CD8-positive, alpha-beta memory T cell (primary cell): ENCODE measurements at regions not wholly inside any gene's neighbourhood (a gene's known extent, or its start where the extent isn't known, plus 50 kb on each side); places are given as distances from the start of the nearest gene placed in this dataset.

Experiments used
- CTCF ChIA-PET: fragments of 350-600 bp; sonication (Branson Sonifier 250); formaldehyde crosslinking; loops from one replicate; lab custom pipeline; 2021; ENCODE audit warnings: antibody characterized with exemption; lab: Charles Lee
- POLR2A ChIA-PET: fragments of 350-600 bp; sonication (Branson Sonifier 250); formaldehyde crosslinking; loops from one replicate; lab custom pipeline; 2021; ENCODE audit warnings: antibody characterized with exemption; lab: Charles Lee
- DNase-seq, 5 donors: peaks; one replicate each; pipeline versions ENCODE4 v3.0.0 to v3.0.0-alpha.2; 2020 to 2022; ENCODE audit warnings: mixed read lengths in 1 of 5
- H3K27ac ChIP-seq: one replicate; pipeline ENCODE4 v1.7.0; 2013; ENCODE audit warnings: low read depth, mild to moderate bottlenecking, low read length, moderate library complexity
- H3K27me3 ChIP-seq: 2 replicates; pipeline ENCODE4 v1.7.0; 2013; ENCODE audit warnings: low read length, mild to moderate bottlenecking; ENCODE audit not compliant: insufficient read depth, poor library complexity, severe bottlenecking
- H3K36me3 ChIP-seq: 2 replicates; pipeline ENCODE4 v1.7.0; 2013; ENCODE audit warnings: mild to moderate bottlenecking, low read length, moderate library complexity; ENCODE audit not compliant: insufficient read depth
- H3K4me1 ChIP-seq: 2 replicates; pipeline ENCODE4 v1.7.0; 2013; ENCODE audit warnings: mild to moderate bottlenecking, low read length, moderate library complexity; ENCODE audit not compliant: insufficient read depth
- H3K4me3 ChIP-seq: 2 replicates; pipeline ENCODE4 v1.7.0; 2013; ENCODE audit warnings: mild to moderate bottlenecking, low read length
- H3K9me3 ChIP-seq: 2 replicates; pipeline ENCODE4 v1.7.0; 2013; ENCODE audit warnings: mild to moderate bottlenecking, low read length
- H3K27ac Mint-ChIP-seq, 8 donors: one replicate each; pipeline ENCODE4 v1.8.0; 2020 to 2021; ENCODE audit warnings: mixed read lengths in 8 of 8, mild to moderate bottlenecking in 6 of 8, inconsistent platforms in 3 of 8, moderate library complexity in 3 of 8
- H3K27me3 Mint-ChIP-seq, 2 donors: one replicate each; pipeline ENCODE4 v1.8.0; 2020 to 2021; ENCODE audit warnings: mixed read lengths in 2 of 2, mild to moderate bottlenecking in 1 of 2, moderate library complexity in 1 of 2
- H3K36me3 Mint-ChIP-seq, 3 donors: one replicate each; pipeline ENCODE4 v1.8.0; 2020 to 2021; ENCODE audit warnings: mixed read lengths in 3 of 3, inconsistent platforms in 1 of 3, mild to moderate bottlenecking in 1 of 3
- H3K4me1 Mint-ChIP-seq, 3 donors: one replicate each; pipeline ENCODE4 v1.8.0; 2020 to 2021; ENCODE audit warnings: mixed read lengths in 3 of 3, inconsistent platforms in 1 of 3, mild to moderate bottlenecking in 1 of 3
- H3K4me3 Mint-ChIP-seq, 7 donors: one replicate each; pipeline ENCODE4 v1.8.0; 2020 to 2021; ENCODE audit warnings: mixed read lengths in 7 of 7, mild to moderate bottlenecking in 6 of 7, moderate library complexity in 4 of 7, inconsistent platforms in 2 of 7
- H3K9me3 Mint-ChIP-seq, 5 donors: one replicate each; pipeline ENCODE4 v1.8.0; 2020 to 2022; ENCODE audit warnings: mixed read lengths in 5 of 5, mild to moderate bottlenecking in 3 of 5, moderate library complexity in 2 of 5, inconsistent platforms in 1 of 5

DNA sequence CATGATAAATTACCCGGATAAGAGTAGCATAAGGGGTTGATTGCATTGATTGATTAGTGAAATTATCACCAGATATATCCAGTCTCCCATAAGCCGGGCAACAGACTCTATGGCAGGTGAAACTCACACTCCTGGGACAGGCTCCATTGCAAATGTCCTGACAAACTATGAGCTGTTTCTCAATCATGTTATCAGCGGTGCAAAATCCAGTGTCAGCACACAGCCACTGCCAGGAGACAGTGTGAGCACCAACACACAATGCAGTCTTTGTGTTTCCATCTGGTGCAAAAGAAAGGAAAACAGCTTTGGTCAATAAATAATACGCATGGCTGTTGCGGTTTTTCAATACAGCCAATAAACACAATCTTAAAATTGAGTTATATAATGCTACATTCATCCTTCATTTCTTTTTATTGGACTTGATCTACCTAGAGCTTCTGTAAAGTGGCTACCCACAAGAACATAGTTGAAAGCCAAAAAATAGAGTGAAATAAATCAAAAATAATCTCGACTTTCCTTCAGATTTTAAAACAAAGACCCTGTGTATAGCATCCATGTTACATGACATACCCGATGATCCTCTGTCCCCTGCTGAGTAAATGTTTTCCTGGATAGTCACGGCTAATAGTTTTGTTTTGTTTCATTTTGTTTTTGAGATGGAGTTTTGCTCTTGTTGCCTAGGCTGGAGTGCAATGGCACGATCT is 64.3 kb upstream of the AFDN start:
- H3K9me3 Mint-ChIP-seq, result peaks cover 0 to 2% (median 0%) of the 10 kb centered on the region in 5 donors
- DNase-seq, result no peak
- no peak overlapping the region for H3K4me3 Mint-ChIP-seq
- Histone ChIP-seq H3K4me3 (no peak overlapping the region), H3K9me3 (no peaks in the 10 kb centered on the region), H3K27ac (no peak overlapping the region), H3K36me3 (no peaks in the 10 kb centered on the region), H3K4me1 (no peaks in the 10 kb centered on the region), H3K27me3 (no peaks in the 10 kb centered on the region)
- no peaks in the 10 kb centered on the region for H3K36me3 Mint-ChIP-seq
- H3K27me3 Mint-ChIP-seq, result peaks cover 3 to 5% of the 10 kb centered on the region in 2 donors
- POLR2A ChIA-PET, result no interaction called here
- CTCF ChIA-PET, result no interaction called here
- H3K4me1 Mint-ChIP-seq, result no peaks in the 10 kb centered on the region
- no peak overlapping the region for H3K27ac Mint-ChIP-seq

DNA sequence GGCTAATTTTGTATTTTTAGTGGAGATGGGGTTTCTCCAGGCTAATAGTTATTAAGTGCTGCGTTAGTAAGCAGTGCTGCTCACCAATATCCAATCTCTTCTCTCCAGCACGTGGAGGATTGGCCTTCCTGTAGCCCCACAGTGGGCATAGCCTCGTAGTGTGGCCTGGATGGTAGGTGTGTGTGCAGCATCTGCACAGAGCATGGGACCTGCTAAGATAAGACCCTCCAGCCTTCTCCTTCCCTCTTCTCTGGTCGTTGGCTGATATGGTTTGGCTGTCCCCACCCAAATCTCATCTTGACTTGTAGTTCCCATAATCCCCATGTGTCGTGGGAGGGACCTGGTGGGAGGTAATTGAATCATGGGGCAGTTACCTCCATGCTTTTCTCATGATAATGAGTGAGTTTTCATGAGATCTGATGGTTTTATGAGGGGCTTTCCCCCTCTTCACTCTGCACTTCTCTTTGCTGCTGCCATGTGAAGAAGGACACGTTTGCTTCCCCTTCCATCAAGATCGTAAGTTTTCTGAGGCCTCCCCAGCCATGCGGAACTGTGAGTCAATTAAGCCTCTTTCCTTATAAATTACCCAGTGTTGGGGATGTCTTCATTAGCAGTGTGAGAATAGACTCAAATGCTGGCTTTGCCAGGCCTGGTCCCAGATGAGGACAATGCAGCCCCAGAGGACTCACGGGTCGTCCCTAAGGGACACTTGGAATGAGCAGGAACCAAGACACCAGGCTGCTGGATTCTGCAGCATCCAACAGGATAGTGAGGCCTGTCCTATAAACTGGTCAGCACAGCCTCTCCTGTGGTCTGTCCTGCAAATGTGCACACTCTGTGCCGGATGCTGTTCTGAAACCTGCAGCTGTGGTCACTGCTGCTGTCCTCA is 63.4 kb upstream of the AFDN start:
- no peak overlapping the region for H3K27ac ChIP-seq
- Mint-ChIP-seq H3K9me3 (peaks cover 0 to 2% (median 0%) of the 10 kb centered on the region in 5 donors), H3K4me1 (no peaks in the 10 kb centered on the region), H3K4me3 (no peak overlapping the region), H3K36me3 (no peaks in the 10 kb centered on the region), H3K27ac (no peak overlapping the region), H3K27me3 (peaks cover 0 to 5% of the 10 kb centered on the region in 2 donors)
- CTCF ChIA-PET, result no interaction called here
- H3K4me3 ChIP-seq, result no peak overlapping the region
- DNase-seq, result no peak
- no peaks in the 10 kb centered on the region for H3K36me3 ChIP-seq
- H3K9me3 ChIP-seq, result no peaks in the 10 kb centered on the region
- no peaks in the 10 kb centered on the region for H3K27me3 ChIP-seq
- no peaks in the 10 kb centered on the region for H3K4me1 ChIP-seq
- POLR2A ChIA-PET, result no interaction called here

DNA sequence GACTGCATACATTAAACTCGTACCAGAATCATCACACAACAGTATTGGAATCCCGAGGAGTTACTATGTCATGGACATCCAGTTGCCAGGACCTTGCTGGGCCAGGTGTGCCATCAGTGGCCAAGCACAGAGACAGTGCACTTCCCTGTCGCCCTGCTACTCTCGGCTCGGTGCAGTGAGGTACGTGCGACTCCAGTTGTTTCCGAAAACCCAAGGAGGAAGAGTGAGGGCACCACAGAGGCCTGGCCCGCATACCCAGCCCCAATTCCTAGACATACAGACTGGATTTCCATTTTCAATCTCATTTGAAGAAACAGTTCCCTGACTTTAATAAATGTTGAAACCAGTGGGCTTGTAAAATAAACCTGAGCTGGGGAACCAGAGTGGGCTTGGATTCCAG is 62.5 kb upstream of the AFDN start:
- no peak for DNase-seq
- no peaks in the 10 kb centered on the region for H3K9me3 Mint-ChIP-seq
- H3K27me3 Mint-ChIP-seq, result peaks cover 0 to 3% of the 10 kb centered on the region in 2 donors
- no peaks in the 10 kb centered on the region for H3K27me3 ChIP-seq
- no peaks in the 10 kb centered on the region for H3K9me3 ChIP-seq
- ChIA-PET POLR2A (no interaction called here), CTCF (no interaction called here)
- no peaks in the 10 kb centered on the region for H3K4me1 Mint-ChIP-seq
- H3K36me3 ChIP-seq, result no peaks in the 10 kb centered on the region
- H3K4me3 Mint-ChIP-seq, result no peak overlapping the region
- no peaks in the 10 kb centered on the region for H3K4me1 ChIP-seq
- H3K4me3 ChIP-seq, result no peak overlapping the region
- no peaks in the 10 kb centered on the region for H3K36me3 Mint-ChIP-seq
- no peak overlapping the region for H3K27ac ChIP-seq
- no peak overlapping the region for H3K27ac Mint-ChIP-seq

DNA sequence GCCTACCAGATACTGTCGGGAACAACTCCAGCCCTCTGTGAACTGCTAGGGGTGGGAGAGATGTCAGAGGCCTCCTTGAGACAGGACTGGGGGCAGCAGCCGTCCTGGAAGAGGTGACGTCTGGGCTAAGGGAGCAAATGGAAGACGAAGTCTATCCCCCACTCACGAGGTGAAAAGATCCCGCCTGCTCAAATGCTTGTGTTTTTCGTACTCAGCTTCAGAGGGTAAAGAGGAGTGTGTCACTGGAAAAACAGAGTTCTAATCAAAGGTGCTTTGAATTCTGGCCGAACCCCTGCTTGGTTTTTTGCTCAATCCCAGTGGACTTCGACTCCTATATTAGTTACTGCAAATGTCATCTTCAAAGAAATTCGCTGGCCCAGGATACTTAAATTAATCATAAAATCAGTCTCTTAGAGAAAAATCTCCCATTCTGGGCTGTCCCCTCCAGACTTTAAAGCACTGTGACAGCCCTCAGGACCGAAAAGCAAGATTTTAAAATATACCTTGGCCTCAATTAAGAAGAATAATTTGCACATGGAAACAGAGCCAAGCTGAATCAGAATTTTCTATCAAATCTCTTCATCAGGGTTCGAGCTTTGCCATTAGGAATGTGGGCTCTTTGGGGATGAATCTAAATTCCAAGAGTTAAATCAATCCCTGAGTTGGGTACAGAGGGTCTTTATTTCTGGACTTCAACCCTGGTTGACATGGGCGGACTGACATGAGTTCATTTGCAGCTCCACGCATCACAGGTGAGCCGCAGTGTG is 61.8 kb upstream of the AFDN start:
- Mint-ChIP-seq H3K27me3 (peaks cover 0 to 3% of the 10 kb centered on the region in 2 donors), H3K4me1 (no peaks in the 10 kb centered on the region), H3K9me3 (no peaks in the 10 kb centered on the region), H3K27ac (no peak overlapping the region), H3K4me3 (no peak overlapping the region), H3K36me3 (no peaks in the 10 kb centered on the region)
- no peaks in the 10 kb centered on the region for H3K4me1 ChIP-seq
- H3K27ac ChIP-seq, result no peak overlapping the region
- no peaks in the 10 kb centered on the region for H3K36me3 ChIP-seq
- no peaks in the 10 kb centered on the region for H3K9me3 ChIP-seq
- no peaks in the 10 kb centered on the region for H3K27me3 ChIP-seq
- CTCF ChIA-PET, result no interaction called here
- POLR2A ChIA-PET, result no interaction called here
- DNase-seq, result no peak
- H3K4me3 ChIP-seq, result no peak overlapping the region

DNA sequence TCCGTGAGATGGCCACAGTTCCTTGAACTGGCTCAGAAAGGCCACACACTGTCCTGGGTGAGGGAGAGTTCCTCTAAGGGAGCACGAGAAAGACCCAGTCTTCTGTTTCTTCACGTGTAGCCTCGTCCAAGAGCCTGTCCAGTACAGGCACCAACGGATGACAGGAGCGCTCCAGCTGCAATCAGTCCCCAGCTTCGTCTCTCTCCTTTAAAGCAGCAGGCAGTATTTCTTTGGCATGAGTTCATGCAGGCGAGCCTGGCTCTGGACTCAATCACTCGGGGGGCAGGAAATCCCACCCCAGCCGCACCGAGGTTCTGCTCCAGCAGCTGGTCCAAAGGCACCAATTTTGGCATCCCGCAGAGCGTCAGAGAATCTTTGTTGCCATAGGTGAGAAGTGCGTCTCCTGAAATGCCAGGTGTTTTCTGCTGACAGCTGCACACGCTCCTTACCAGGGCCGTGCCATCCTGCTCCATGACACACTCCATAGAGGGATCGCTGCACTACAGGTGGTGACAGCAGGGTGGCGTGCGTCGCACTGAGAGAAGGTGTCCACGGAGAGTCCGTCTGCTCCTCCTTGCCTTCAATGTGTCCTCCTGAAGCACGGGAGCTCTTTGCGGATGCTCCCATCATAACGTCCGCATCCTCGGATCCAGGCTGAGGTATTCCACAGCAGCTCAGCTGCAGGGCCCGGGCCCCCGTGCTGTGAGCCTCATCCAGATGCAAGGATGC is 59.6 kb upstream of the AFDN start:
- Histone ChIP-seq H3K4me1 (no peaks in the 10 kb centered on the region), H3K9me3 (no peaks in the 10 kb centered on the region), H3K27me3 (no peaks in the 10 kb centered on the region), H3K4me3 (no peak overlapping the region), H3K36me3 (no peaks in the 10 kb centered on the region), H3K27ac (no peak overlapping the region)
- ChIA-PET POLR2A (no interaction called here), CTCF (no interaction called here)
- Mint-ChIP-seq H3K9me3 (no peaks in the 10 kb centered on the region), H3K36me3 (no peaks in the 10 kb centered on the region), H3K4me1 (no peaks in the 10 kb centered on the region), H3K27me3 (peaks cover 0 to 3% of the 10 kb centered on the region in 2 donors), H3K27ac (no peak overlapping the region), H3K4me3 (no peak overlapping the region)
- no peak for DNase-seq

DNA sequence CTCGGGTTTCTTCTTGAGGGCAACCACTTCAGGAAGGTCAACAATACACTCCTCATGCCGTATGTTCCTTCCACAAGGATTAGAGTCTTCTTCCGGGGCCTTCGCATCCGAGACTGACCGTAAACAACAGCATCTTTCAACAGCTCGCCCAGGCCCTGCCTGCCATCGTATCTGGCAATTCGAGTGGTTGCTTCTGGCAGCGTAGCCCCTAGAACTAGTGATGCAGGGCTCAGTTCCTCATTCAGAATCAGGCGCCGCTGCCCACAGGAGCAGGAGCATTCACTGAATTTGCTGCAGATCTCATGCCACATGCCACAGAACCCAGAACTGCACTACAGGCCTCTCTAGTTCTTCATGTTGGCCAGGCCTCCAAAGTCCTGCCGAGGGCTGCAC is 59.0 kb upstream of the AFDN start:
- Histone ChIP-seq H3K4me1 (no peaks in the 10 kb centered on the region), H3K27me3 (no peaks in the 10 kb centered on the region), H3K9me3 (no peaks in the 10 kb centered on the region), H3K36me3 (no peaks in the 10 kb centered on the region), H3K27ac (no peak overlapping the region), H3K4me3 (no peak overlapping the region)
- Mint-ChIP-seq H3K4me3 (no peak overlapping the region), H3K27ac (no peak overlapping the region), H3K36me3 (no peaks in the 10 kb centered on the region), H3K4me1 (no peaks in the 10 kb centered on the region), H3K9me3 (no peaks in the 10 kb centered on the region), H3K27me3 (peaks cover 2 to 3% of the 10 kb centered on the region in 2 donors)
- ChIA-PET CTCF (no interaction called here), POLR2A (no interaction called here)
- DNase-seq, result no peak

DNA sequence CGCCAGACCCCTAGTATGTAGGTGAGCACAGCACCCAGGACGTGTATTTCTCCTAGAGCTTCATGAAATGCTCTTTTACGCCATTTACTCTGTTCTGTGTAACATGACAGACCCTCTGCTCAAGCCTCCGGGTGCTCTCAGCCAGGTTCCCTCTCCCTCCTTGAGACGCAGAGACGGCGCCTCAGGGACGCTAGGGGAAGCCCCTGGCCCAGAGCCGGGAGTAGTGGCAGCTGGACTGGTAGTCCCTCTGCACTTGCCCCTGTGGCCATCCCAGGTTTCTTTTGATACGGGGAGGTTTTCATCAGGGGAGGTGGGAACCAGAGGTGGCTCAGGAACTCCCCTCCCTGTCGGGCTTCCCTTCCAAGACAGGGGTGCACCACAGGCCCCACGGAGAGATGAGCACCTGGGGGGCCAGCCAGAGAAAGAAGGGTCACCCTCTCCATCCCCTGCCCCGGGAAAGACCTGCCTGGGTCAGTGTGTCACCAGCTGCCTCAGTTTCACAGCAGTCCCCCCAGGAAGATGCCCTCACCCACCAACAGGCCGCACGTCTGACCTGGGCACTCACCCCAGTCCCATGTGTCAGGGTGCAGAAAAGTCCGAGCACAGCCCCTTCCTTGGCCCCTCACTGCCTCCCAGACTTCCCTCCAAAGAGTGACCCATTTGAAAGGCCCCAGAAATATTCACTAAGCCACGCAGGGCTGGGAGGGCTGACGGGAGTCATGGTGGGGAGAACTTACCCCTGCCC is 58.1 kb upstream of the AFDN start:
- POLR2A ChIA-PET, result no interaction called here
- no peak overlapping the region for H3K4me3 Mint-ChIP-seq
- H3K27ac ChIP-seq, result no peak overlapping the region
- no peaks in the 10 kb centered on the region for H3K27me3 ChIP-seq
- no peaks in the 10 kb centered on the region for H3K9me3 ChIP-seq
- DNase-seq, result no peak
- no peaks in the 10 kb centered on the region for H3K4me1 Mint-ChIP-seq
- CTCF ChIA-PET, result no interaction called here
- H3K36me3 ChIP-seq, result no peaks in the 10 kb centered on the region
- no peak overlapping the region for H3K4me3 ChIP-seq
- no peaks in the 10 kb centered on the region for H3K4me1 ChIP-seq
- no peaks in the 10 kb centered on the region for H3K36me3 Mint-ChIP-seq
- H3K27me3 Mint-ChIP-seq, result peaks cover 3 to 4% of the 10 kb centered on the region in 2 donors
- no peaks in the 10 kb centered on the region for H3K9me3 Mint-ChIP-seq
- no peak overlapping the region for H3K27ac Mint-ChIP-seq
